SH-SY5Y (cell line): ENCODE measurements at regions not wholly inside any gene's neighbourhood (a gene's known extent, or its start where the extent isn't known, plus 50 kb on each side); places are given as distances from the start of the nearest gene placed in this dataset.

ENCODE experiments used
- GATA2 ChIP-seq: IDR thresholded peaks from 2 replicates; pipeline ENCODE4 v1.6.1; 2011; ENCODE audit warnings: mild to moderate bottlenecking, low read depth, low read length
- GATA3 ChIP-seq: IDR thresholded peaks from 2 replicates; pipeline ENCODE4 v1.6.1; 2011; ENCODE audit warnings: low read depth, mild to moderate bottlenecking, low read length, moderate library complexity

DNA sequence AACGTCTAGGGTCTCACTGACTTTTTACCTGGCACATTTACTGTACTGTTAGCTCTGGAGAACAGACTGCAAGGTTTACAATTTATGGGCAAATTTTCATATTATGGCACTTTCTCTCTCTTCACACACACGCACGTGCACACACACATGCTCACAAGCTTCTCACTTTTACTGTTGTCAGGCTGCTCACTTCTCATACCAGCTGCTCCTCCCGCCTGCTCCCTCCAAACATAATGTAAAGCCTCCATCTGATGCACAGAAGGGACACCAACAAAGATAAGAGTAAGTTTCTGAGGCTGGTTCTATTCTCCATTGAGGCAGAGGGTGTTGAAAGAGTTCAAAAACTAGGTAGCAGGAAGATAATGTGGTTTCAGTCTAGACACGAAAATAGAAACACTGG is 128.9 kb upstream of the DCLK2 start:
- TF ChIP-seq GATA3 = no peak
- TF ChIP-seq GATA2 = no peak
